GM23338 (cell line): ENCODE measurements at regions not wholly inside any gene's neighbourhood (a gene's known extent, or its start where the extent isn't known, plus 50 kb on each side); places are given as distances from the start of the nearest gene placed in this dataset.

ENCODE experiments used
- ATAC-seq: fragments of 200-7000 bp; cut with Tn5 transposase; 3 replicates; pipeline ENCODE4 v1.9.1; 2020
- DNase-seq: peaks from one replicate; pipeline ENCODE4 v3.0.0-alpha.2; 2015; ENCODE audit warnings: low spot score
- H2AFZ ChIP-seq: fragments of 200-600 bp; sonication (generic); 2 replicates; pipeline ENCODE4 v1.8.0; 2016; ENCODE audit warnings: antibody characterized with exemption, mild to moderate bottlenecking, moderate library complexity
- H3F3A ChIP-seq: fragments of 200-600 bp; sonication (generic); replicated peaks from 2 replicates; pipeline ENCODE4 v1.8.0; 2017; ENCODE audit warnings: antibody characterized with exemption, mixed run types, low read depth
- H3K27ac ChIP-seq: fragments of 200-600 bp; sonication (generic); 2 replicates; pipeline ENCODE4 v1.6.1; 2016; ENCODE audit warnings: low read depth
- H3K27me3 ChIP-seq: fragments of 200-600 bp; sonication (generic); 2 replicates; pipeline ENCODE4 v1.8.0; 2016; ENCODE audit warnings: mild to moderate bottlenecking, mixed run types, moderate library complexity; ENCODE audit not compliant: insufficient read depth
- H3K36me3 ChIP-seq: fragments of 200-600 bp; sonication (generic); 2 replicates; pipeline ENCODE4 v1.8.0; 2016; ENCODE audit warnings: mild to moderate bottlenecking; ENCODE audit not compliant: insufficient read depth
- H3K4me1 ChIP-seq: fragments of 200-600 bp; sonication (generic); 2 replicates; pipeline ENCODE4 v1.8.0; 2016; ENCODE audit warnings: mild to moderate bottlenecking, moderate library complexity; ENCODE audit not compliant: insufficient read depth
- H3K4me2 ChIP-seq: fragments of 200-600 bp; sonication (generic); 2 replicates; pipeline ENCODE4 v1.7.1; 2017; ENCODE audit warnings: mixed run types
- H3K4me3 ChIP-seq: fragments of 200-600 bp; sonication (generic); 2 replicates; pipeline ENCODE4 v1.6.1; 2016; ENCODE audit warnings: mixed run types
- H3K79me2 ChIP-seq: fragments of 200-600 bp; sonication (generic); replicated peaks from 2 replicates; pipeline ENCODE4 v1.8.0; 2017; ENCODE audit warnings: mild to moderate bottlenecking; ENCODE audit not compliant: insufficient read depth
- H3K9me2 ChIP-seq: fragments of 200-600 bp; sonication (generic); 2 replicates; pipeline ENCODE4 v1.8.0; 2017; ENCODE audit not compliant: insufficient read depth
- H4K20me1 ChIP-seq: fragments of 200-600 bp; sonication (generic); replicated peaks from 2 replicates; pipeline ENCODE4 v1.8.0; 2017; ENCODE audit warnings: mild to moderate bottlenecking; ENCODE audit not compliant: insufficient read depth
- H3K27ac Mint-ChIP-seq: 2 replicates; pipeline ENCODE4 v1.8.0; 2020; ENCODE audit warnings: inconsistent platforms, mild to moderate bottlenecking, moderate library complexity, mixed read lengths
- H3K27me3 Mint-ChIP-seq: 3 replicates; pipeline ENCODE4 v1.8.0; 2022; ENCODE audit warnings: low read depth, mild to moderate bottlenecking, moderate library complexity, mixed read lengths, inconsistent platforms; ENCODE audit not compliant: insufficient read depth, poor library complexity
- H3K36me3 Mint-ChIP-seq: 3 replicates; pipeline ENCODE4 v1.8.0; 2021; ENCODE audit warnings: low read depth, mild to moderate bottlenecking, inconsistent platforms, moderate library complexity, mixed read lengths
- H3K4me1 Mint-ChIP-seq: 3 replicates; pipeline ENCODE4 v1.8.0; 2020; ENCODE audit warnings: mild to moderate bottlenecking, inconsistent platforms, mixed read lengths
- H3K4me3 Mint-ChIP-seq: 3 replicates; pipeline ENCODE4 v1.8.0; 2021; ENCODE audit warnings: moderate library complexity, mild to moderate bottlenecking, inconsistent platforms, mixed read lengths
- H3K9me3 Mint-ChIP-seq: 3 replicates; pipeline ENCODE4 v1.8.0; 2020; ENCODE audit warnings: moderate library complexity, mild to moderate bottlenecking, inconsistent platforms, mixed read lengths
- CREB1 ChIP-seq: fragments of 250-450 bp; sonication (Bioruptor Pico); IDR thresholded peaks from 2 replicates; pipeline ENCODE4 v1.5.0; 2020; ENCODE audit warnings: low read depth, mild to moderate bottlenecking, moderate library complexity
- CTCF ChIP-seq, 2 experiments: fragments of 200-600 bp in 1 of 2; sonication (generic) in 1 of 2; conservative IDR thresholded peaks; 2 replicates each; pipeline versions ENCODE4 v1.5.1 to v1.6.1; 2016 to 2017; ENCODE audit warnings: antibody characterized with exemption in 2 of 2, low read depth in 2 of 2, mild to moderate bottlenecking in 2 of 2, moderate library complexity in 1 of 2
- EZH2phosphoT487 ChIP-seq: fragments of 200-600 bp; sonication (generic); IDR thresholded peaks from one replicate; pipeline ENCODE4 v1.8.1; 2018; ENCODE audit warnings: antibody characterized with exemption; ENCODE audit not compliant: unreplicated experiment
- JUNB ChIP-seq: IDR thresholded peaks from one replicate; pipeline ENCODE4 v1.6.1; 2016; ENCODE audit warnings: antibody characterized with exemption; ENCODE audit not compliant: unreplicated experiment
- NANOG ChIP-seq: IDR thresholded peaks from 2 replicates; pipeline ENCODE4 v1.6.1; 2016; ENCODE audit warnings: antibody characterized with exemption, borderline replicate concordance
- POLR2AphosphoS5 ChIP-seq: IDR thresholded peaks from 2 replicates; pipeline ENCODE4 v1.6.1; 2016; ENCODE audit warnings: antibody characterized with exemption, low read depth
- REST ChIP-seq: IDR thresholded peaks from one replicate; pipeline ENCODE4 v1.6.1; 2018; ENCODE audit warnings: antibody characterized with exemption; ENCODE audit not compliant: unreplicated experiment
- STAT1 ChIP-seq: IDR thresholded peaks from one replicate; pipeline ENCODE4 v1.6.1; 2016; ENCODE audit warnings: antibody characterized with exemption; ENCODE audit not compliant: unreplicated experiment
- ZNF331 ChIP-seq: fragments of 250-450 bp; sonication (Bioruptor Pico); IDR thresholded peaks from 2 replicates; pipeline ENCODE4 v1.5.0; 2020; ENCODE audit warnings: low read depth, mild to moderate bottlenecking, moderate library complexity
- TF ChIP-seq, protein P1 (sequence below): fragments of 250-450 bp; sonication (Bioruptor Pico); IDR thresholded peaks from 2 replicates; pipeline ENCODE4 v1.5.0; 2020; ENCODE audit warnings: mild to moderate bottlenecking, moderate library complexity

DNA sequence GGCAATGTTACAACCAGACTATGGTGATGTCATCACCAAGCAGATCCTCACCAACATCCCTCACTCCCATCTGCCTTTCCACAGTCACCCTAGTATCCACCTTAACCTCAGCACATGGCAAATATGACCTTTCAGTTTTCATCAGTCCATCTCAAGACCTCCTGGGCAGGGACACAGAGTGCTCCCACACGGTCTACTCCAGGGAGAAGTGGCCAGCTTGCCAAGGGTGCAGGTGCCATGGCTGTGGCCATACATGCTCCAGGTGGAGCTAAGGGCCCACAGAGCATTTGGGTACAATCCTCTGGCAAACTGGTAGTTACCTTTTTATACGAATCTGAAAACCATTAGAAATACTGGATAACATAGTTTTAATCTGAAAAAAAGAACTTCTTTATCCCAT lies 453.1 kb downstream of the ADCYAP1 start (continued):
- TF ChIP-seq, protein P1, sequence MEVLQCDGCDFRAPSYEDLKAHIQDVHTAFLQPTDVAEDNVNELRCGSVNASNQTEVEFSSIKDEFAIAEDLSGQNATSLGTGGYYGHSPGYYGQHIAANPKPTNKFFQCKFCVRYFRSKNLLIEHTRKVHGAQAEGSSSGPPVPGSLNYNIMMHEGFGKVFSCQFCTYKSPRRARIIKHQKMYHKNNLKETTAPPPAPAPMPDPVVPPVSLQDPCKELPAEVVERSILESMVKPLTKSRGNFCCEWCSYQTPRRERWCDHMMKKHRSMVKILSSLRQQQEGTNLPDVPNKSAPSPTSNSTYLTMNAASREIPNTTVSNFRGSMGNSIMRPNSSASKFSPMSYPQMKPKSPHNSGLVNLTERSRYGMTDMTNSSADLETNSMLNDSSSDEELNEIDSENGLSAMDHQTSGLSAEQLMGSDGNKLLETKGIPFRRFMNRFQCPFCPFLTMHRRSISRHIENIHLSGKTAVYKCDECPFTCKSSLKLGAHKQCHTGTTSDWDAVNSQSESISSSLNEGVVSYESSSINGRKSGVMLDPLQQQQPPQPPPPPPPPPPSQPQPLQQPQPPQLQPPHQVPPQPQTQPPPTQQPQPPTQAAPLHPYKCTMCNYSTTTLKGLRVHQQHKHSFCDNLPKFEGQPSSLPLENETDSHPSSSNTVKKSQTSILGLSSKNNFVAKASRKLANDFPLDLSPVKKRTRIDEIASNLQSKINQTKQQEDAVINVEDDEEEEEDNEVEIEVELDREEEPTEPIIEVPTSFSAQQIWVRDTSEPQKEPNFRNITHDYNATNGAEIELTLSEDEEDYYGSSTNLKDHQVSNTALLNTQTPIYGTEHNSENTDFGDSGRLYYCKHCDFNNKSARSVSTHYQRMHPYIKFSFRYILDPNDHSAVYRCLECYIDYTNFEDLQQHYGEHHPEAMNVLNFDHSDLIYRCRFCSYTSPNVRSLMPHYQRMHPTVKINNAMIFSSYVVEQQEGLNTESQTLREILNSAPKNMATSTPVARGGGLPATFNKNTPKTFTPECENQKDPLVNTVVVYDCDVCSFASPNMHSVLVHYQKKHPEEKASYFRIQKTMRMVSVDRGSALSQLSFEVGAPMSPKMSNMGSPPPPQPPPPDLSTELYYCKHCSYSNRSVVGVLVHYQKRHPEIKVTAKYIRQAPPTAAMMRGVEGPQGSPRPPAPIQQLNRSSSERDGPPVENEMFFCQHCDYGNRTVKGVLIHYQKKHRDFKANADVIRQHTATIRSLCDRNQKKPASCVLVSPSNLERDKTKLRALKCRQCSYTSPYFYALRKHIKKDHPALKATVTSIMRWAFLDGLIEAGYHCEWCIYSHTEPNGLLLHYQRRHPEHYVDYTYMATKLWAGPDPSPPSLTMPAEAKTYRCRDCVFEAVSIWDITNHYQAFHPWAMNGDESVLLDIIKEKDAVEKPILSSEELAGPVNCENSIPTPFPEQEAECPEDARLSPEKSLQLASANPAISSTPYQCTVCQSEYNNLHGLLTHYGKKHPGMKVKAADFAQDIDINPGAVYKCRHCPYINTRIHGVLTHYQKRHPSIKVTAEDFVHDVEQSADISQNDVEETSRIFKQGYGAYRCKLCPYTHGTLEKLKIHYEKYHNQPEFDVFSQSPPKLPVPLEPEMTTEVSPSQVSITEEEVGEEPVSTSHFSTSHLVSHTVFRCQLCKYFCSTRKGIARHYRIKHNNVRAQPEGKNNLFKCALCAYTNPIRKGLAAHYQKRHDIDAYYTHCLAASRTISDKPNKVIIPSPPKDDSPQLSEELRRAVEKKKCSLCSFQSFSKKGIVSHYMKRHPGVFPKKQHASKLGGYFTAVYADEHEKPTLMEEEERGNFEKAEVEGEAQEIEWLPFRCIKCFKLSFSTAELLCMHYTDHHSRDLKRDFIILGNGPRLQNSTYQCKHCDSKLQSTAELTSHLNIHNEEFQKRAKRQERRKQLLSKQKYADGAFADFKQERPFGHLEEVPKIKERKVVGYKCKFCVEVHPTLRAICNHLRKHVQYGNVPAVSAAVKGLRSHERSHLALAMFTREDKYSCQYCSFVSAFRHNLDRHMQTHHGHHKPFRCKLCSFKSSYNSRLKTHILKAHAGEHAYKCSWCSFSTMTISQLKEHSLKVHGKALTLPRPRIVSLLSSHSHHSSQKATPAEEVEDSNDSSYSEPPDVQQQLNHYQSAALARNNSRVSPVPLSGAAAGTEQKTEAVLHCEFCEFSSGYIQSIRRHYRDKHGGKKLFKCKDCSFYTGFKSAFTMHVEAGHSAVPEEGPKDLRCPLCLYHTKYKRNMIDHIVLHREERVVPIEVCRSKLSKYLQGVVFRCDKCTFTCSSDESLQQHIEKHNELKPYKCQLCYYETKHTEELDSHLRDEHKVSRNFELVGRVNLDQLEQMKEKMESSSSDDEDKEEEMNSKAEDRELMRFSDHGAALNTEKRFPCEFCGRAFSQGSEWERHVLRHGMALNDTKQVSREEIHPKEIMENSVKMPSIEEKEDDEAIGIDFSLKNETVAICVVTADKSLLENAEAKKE (CRISPR knock-in tag), result no peak
- TF ChIP-seq REST, result no peak
- TF ChIP-seq CREB1 (CRISPR knock-in tag), result no peak
- no peak for TF ChIP-seq NANOG
- TF ChIP-seq STAT1, result no peak
- no peak for TF ChIP-seq EZH2phosphoT487

- H2AFZ ChIP-seq, result no peak overlapping the region
- H3K4me2 ChIP-seq, result no peak overlapping the region
- TF ChIP-seq ZNF331, result no peak
- no peak for TF ChIP-seq JUNB
- TF ChIP-seq NANOG, result no peak
- no peak for TF ChIP-seq CTCF (conservative IDR thresholded peaks at IDR 0.05; ENCODE audit: low read depth in 2 of 2)
- no peak for TF ChIP-seq POLR2AphosphoS5
- H3K27ac ChIP-seq, result no peak overlapping the region
- no peaks in the 10 kb centered on the region for H3K36me3 ChIP-seq
- H3K36me3 Mint-ChIP-seq, result no peaks in the 10 kb centered on the region
- H3K9me2 ChIP-seq, result peaks cover 3% of the 10 kb centered on the region; the same call in 1 of the 2 replicates
- ATAC-seq (no peak), DNase-seq (no peak)
- no peaks in the 10 kb centered on the region for H3K9me3 Mint-ChIP-seq
- no peaks in the 10 kb centered on the region for H4K20me1 ChIP-seq
- H3K4me1 Mint-ChIP-seq, result no peaks in the 10 kb centered on the region
- no peak overlapping the region for H3K4me3 Mint-ChIP-seq
- H3K4me3 ChIP-seq, result no peak overlapping the region
- H3K4me1 ChIP-seq, result no peaks in the 10 kb centered on the region
- H3K79me2 ChIP-seq, result no peaks in the 10 kb centered on the region
- no peaks in the 10 kb centered on the region for H3K27me3 ChIP-seq
- H3F3A ChIP-seq, result no peaks in the 10 kb centered on the region
- no peaks in the 10 kb centered on the region for H3K27me3 Mint-ChIP-seq
- H3K27ac Mint-ChIP-seq, result no peak overlapping the region
Measured at GRCh38 chr18:1361936-1362335, 457.3 kb downstream of the ADCYAP1 start.
